ENCODE measurements at regions not wholly inside any gene's neighbourhood (a gene's known extent, or its start where the extent isn't known, plus 50 kb on each side); places are given as distances from the start of the nearest gene placed in this dataset.
"Not testable (repeated sequence)": the region's sequence is repeated elsewhere in the genome, so short reads cannot be mapped to it uniquely, and the experiment has no call there.

DNA sequence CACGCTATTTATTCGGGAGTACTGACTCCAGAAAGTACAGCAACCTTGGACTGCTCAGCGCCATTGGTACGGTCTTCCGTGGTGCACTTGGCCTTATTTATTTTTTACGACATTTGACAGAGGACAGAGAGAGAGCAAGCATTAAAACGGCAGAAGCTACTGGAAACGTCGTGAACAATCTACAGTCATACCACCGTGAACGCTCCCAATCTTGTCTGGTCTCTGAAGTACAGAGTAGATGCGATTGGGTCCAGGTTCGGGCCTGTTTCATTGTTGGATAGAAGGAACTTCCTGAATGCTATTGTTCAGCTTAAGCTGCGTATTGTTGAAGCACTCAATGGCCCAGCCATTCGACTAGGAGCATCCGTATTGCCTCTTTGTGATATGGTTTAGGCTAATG lies 53.2 kb upstream of the TBL1X start:
- not testable (repeated sequence) for TF ChIP-seq EZH2 (IDR thresholded peaks at IDR 0.05; ENCODE audit: low read depth, low read length, severe bottlenecking); SIN3A (conservative IDR thresholded peaks at IDR 0.05 in 1 of 2, IDR thresholded peaks at IDR 0.05 in 1 of 2; ENCODE audit: low read depth in 1 of 2, low read length in 2 of 2); TAF1 (IDR thresholded peaks at IDR 0.05; ENCODE audit: low read depth, low read length); KDM1A (IDR thresholded peaks at IDR 0.05; ENCODE audit: borderline replicate concordance, low read length); BACH1 (IDR thresholded peaks at IDR 0.05; ENCODE audit: low read length)
- TF ChIP-seq, protein P1, sequence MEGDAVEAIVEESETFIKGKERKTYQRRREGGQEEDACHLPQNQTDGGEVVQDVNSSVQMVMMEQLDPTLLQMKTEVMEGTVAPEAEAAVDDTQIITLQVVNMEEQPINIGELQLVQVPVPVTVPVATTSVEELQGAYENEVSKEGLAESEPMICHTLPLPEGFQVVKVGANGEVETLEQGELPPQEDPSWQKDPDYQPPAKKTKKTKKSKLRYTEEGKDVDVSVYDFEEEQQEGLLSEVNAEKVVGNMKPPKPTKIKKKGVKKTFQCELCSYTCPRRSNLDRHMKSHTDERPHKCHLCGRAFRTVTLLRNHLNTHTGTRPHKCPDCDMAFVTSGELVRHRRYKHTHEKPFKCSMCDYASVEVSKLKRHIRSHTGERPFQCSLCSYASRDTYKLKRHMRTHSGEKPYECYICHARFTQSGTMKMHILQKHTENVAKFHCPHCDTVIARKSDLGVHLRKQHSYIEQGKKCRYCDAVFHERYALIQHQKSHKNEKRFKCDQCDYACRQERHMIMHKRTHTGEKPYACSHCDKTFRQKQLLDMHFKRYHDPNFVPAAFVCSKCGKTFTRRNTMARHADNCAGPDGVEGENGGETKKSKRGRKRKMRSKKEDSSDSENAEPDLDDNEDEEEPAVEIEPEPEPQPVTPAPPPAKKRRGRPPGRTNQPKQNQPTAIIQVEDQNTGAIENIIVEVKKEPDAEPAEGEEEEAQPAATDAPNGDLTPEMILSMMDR (IDR thresholded peaks at IDR 0.05; ENCODE audit: control extremely low read depth in 1 of 3, insufficient read depth in 1 of 3, low read depth in 1 of 3, low read length in 3 of 3), result not testable (repeated sequence)
